22Rv1 (cell line): ENCODE measurements at regions not wholly inside any gene's neighbourhood (a gene's known extent, or its start where the extent isn't known, plus 50 kb on each side); places are given as distances from the start of the nearest gene placed in this dataset.

ENCODE experiments used
- H3K27ac ChIP-seq: fragments of 450-650 bp; 2 replicates; pipeline ENCODE4 v1.5.1; 2017
- ZFX ChIP-seq: fragments of 450-650 bp; IDR thresholded peaks from 2 replicates; pipeline ENCODE4 v1.6.1; 2017; ENCODE audit warnings: antibody characterized with exemption, borderline replicate concordance
- TF ChIP-seq, protein P1 (sequence below): fragments of 450-650 bp; IDR thresholded peaks from 2 replicates; pipeline ENCODE4 v1.5.1; 2017; ENCODE audit warnings: mild to moderate bottlenecking

GRCh38 chr3:159026510-159026909 lies 224.7 kb downstream of the MFSD1 start:
- TF ChIP-seq, protein P1, sequence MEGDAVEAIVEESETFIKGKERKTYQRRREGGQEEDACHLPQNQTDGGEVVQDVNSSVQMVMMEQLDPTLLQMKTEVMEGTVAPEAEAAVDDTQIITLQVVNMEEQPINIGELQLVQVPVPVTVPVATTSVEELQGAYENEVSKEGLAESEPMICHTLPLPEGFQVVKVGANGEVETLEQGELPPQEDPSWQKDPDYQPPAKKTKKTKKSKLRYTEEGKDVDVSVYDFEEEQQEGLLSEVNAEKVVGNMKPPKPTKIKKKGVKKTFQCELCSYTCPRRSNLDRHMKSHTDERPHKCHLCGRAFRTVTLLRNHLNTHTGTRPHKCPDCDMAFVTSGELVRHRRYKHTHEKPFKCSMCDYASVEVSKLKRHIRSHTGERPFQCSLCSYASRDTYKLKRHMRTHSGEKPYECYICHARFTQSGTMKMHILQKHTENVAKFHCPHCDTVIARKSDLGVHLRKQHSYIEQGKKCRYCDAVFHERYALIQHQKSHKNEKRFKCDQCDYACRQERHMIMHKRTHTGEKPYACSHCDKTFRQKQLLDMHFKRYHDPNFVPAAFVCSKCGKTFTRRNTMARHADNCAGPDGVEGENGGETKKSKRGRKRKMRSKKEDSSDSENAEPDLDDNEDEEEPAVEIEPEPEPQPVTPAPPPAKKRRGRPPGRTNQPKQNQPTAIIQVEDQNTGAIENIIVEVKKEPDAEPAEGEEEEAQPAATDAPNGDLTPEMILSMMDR = no peak
- no peak for TF ChIP-seq ZFX
- no peak overlapping the region for H3K27ac ChIP-seq

DNA sequence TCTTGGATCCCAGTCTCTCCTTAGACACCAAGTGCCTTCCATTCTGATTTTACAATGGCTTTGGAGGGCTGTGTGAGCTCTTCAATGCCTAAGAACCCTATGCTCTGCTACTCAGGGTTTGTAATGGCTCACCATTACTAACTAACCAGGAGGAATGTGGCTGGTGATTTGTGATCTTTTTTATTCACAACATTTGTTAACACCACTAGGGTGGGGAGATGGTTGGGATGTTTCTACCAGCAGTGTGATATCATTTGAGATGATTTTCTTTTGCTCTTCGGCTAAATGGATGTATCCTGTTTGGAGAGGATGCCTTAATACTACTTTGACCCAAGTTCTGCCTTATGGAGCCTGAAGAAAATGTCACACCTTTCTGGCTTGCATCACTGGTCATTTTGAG lies 226.9 kb downstream of the MFSD1 start:
- H3K27ac ChIP-seq = no peak overlapping the region
- TF ChIP-seq, protein P1 = no peak
- no peak for TF ChIP-seq ZFX

DNA sequence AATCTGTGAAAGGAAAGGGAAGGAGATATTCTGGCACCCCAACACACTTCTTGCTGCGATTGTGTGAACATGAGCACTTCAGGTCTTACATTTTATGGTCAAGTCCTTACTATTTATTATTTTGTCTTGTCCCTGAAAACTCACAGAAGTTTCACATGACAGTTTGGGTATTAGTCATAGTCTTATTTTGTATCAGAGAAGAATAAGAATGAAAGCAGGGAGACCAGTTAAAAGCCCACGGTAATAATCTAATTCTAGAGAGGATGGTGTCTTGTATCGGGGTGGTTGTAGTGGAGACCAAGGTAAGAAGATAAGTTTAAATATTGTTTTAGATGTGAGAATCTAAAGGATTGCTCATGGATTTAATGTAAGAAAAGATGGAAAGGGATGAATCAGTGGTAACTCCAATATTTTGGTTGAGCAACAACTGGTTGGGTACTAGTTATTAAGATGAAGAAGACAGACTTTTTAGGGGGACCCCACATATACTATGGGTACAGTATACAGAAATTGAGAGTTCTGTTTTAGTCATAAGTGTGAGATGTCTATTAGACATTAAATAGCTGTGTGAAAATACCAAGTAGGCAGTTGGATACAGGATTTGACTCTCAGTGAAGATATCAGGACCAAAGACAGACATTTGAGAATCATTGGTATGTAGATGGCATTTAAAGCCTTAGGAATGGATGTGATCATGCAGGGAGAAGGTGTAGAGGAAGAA lies 227.6 kb downstream of the MFSD1 start:
- no peak for TF ChIP-seq ZFX
- TF ChIP-seq, protein P1 = no peak
- no peak overlapping the region for H3K27ac ChIP-seq

- no peak for TF ChIP-seq ZFX
- TF ChIP-seq, protein P1 = no peak
These were observed 228.3 kb downstream of the MFSD1 start for GRCh38 chr3:159030138-159030670.

DNA sequence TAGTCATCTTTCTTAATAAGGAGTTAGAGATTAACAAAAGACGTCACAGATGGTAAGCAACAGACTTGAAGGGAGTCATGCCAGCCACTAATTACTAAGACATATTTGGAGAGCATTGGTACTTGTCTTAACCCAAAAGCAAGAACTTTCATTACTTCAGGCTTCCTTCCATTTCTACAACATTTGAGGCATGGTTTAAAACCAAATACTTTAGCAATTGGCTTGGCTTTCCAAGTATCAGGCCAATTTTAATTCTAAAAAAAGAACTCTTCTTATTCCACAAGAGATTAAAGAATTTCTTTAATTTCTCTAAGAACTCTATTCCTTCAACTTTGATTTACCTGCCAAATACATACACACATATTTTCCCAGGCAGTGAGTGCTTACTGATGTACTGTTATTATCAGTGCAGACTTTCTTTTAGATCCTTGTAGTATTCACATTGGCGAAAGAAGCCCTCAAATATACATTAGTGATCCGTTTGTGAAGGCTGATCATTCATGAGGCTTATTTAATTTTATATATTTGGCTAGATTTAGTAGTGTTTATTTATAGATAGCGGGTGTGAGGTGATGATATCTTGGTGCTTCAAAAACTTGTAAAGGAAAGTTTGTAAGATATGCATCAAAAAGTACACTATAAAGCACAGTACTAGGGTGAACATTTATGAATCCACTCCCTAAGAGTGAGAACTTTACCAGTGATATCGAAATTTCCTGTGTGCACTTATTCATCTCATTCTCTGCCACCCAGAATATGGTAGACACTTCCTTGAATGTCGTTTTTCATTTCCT lies 229.2 kb downstream of the MFSD1 start:
- TF ChIP-seq, protein P1 = no peak
- no peak for TF ChIP-seq ZFX
- H3K27ac ChIP-seq = no peak overlapping the region

More at GRCh38 chr3:159030138-159030670, 228.3 kb downstream of the MFSD1 start:
- no peak overlapping the region for H3K27ac ChIP-seq

DNA sequence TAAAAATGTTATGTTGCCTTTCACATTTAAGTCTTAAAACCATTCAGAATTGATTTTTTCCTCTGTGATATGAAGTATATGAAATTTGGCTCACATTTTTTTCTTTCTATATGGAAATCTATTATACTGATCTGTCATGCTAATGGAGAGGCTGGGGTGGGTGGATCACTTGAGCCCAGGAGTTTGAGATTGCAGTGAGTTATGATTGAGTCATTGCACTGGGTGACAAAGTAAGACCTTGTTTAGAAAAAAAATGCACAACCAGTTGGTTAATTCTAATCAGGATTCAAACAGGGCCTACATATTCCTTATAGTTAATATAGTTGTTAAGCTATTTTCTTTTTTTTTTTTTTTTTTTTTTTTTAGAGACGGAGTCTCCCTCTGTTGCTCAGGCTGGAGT lies 230.5 kb downstream of the MFSD1 start:
- TF ChIP-seq ZFX = no peak
- TF ChIP-seq, protein P1 = no peak
- H3K27ac ChIP-seq = no peak overlapping the region

GRCh38 chr3:159038405-159038804 lies 236.6 kb downstream of the MFSD1 start:
- no peak for TF ChIP-seq ZFX
- H3K27ac ChIP-seq = no peak overlapping the region
